K562 (cell line): ENCODE measurements at regions not wholly inside any gene's neighbourhood (a gene's known extent, or its start where the extent isn't known, plus 50 kb on each side); places are given as distances from the start of the nearest gene placed in this dataset.

Source experiments
- C11orf30 ChIP-seq: fragments of 450-650 bp; IDR thresholded peaks from 2 replicates; pipeline ENCODE4 v1.6.1; 2016; ENCODE audit warnings: low read depth, mild to moderate bottlenecking
- ELF2 ChIP-seq: fragments of 250-450 bp; sonication (Bioruptor Pico); IDR thresholded peaks from 2 replicates; pipeline ENCODE4 v1.5.0; 2021; ENCODE audit warnings: mild to moderate bottlenecking
- HDAC8 ChIP-seq: fragments of 450-650 bp; IDR thresholded peaks from 2 replicates; pipeline ENCODE4 v1.6.1; 2016; ENCODE audit warnings: mild to moderate bottlenecking, missing genetic modification characterization, moderate library complexity, missing compliant biosample characterization
- JUNB ChIP-seq: fragments of 450-650 bp; formaldehyde crosslinking; conservative IDR thresholded peaks from 2 replicates; pipeline ENCODE4 v1.4.0; 2020; ENCODE audit warnings: mild to moderate bottlenecking
- KLF1 ChIP-seq: fragments of 450-650 bp; IDR thresholded peaks from 2 replicates; pipeline ENCODE4 v1.6.1; 2016; ENCODE audit warnings: missing genetic modification characterization, missing compliant biosample characterization
- MCM3 ChIP-seq: fragments of 450-650 bp; IDR thresholded peaks from 2 replicates; pipeline ENCODE4 v1.6.1; 2016
- NFYB ChIP-seq: IDR thresholded peaks from 2 replicates; pipeline ENCODE4 v1.6.1; 2011; ENCODE audit warnings: mild to moderate bottlenecking, moderate library complexity; ENCODE audit not compliant: insufficient read length; ENCODE audit errors: extremely low read depth
- PHF20 ChIP-seq: fragments of 450-650 bp; IDR thresholded peaks from 2 replicates; pipeline ENCODE4 v1.6.1; 2018; ENCODE audit not compliant: partially characterized antibody
- RAD21 ChIP-seq, 2 experiments: fragments of 250-450 bp in 1 of 2; fragments of 450-650 bp in 1 of 2; sonication (Bioruptor Pico) in 1 of 2; formaldehyde crosslinking in 1 of 2; IDR thresholded peaks in 1 of 2; conservative IDR thresholded peaks in 1 of 2; 2 replicates each; pipeline versions ENCODE4 v1.4.0 to v1.8.0; 2020 to 2022; ENCODE audit warnings: mild to moderate bottlenecking in 2 of 2, moderate library complexity in 1 of 2
- ZNF174 ChIP-seq: fragments of 250-450 bp; sonication (Bioruptor Pico); IDR thresholded peaks from 2 replicates; pipeline ENCODE4 v1.4.0; 2020; ENCODE audit warnings: mild to moderate bottlenecking
- TF ChIP-seq, protein P1 (sequence below): fragments of 250-450 bp; sonication (Bioruptor Pico); IDR thresholded peaks from 2 replicates; pipeline ENCODE4 v1.5.0; 2022; ENCODE audit warnings: mild to moderate bottlenecking
- TF ChIP-seq, protein P2 (sequence below): fragments of 250-450 bp; sonication (Bioruptor Pico); IDR thresholded peaks from 2 replicates; pipeline ENCODE4 v1.8.0; 2021; ENCODE audit warnings: moderate library complexity, mild to moderate bottlenecking, inconsistent platforms
- TF ChIP-seq, protein P3 (sequence below), 2 experiments: fragments of 450-650 bp in 1 of 2; sonication (generic) in 1 of 2; formaldehyde crosslinking in 1 of 2; IDR thresholded peaks in 1 of 2; conservative IDR thresholded peaks in 1 of 2; 2 replicates each; pipeline versions ENCODE4 v1.6.1 to v1.8.1; 2016 to 2023; ENCODE audit warnings: mild to moderate bottlenecking in 2 of 2, moderate library complexity in 2 of 2, inconsistent platforms in 1 of 2, missing genetic modification reagents in 1 of 2
- TF ChIP-seq, protein P4 (sequence below), 3 experiments: IDR thresholded peaks in 2 of 3; conservative IDR thresholded peaks in 1 of 3; 2 replicates each; pipeline ENCODE4 v1.5.1; 2011 to 2012; ENCODE audit warnings: low read length in 3 of 3, mild to moderate bottlenecking in 3 of 3, control low read depth in 2 of 3, improper control_type of control experiment in 1 of 3, inconsistent platforms in 1 of 3, low read depth in 1 of 3, mixed read lengths in 1 of 3, moderate library complexity in 1 of 3; ENCODE audit not compliant: insufficient read depth in 2 of 3

DNA sequence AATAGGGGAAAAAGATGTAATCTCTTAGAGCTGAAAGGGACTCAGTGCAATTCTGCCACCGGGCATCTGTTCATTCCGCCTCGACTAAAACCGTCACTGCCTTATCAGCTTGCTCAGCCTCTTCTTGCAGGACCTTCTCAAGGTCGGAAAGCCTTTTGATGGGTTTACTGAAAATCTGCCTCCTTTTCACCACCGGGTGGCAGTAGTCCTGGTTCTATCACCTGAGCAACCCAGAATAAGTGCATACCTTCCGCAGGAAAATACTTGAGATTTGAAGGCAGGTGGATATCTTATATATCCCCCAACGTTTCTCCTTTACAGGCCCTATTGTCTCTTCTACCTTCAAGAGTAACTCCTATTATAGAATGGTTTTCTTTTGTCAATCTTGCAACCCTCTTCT lies 103.4 kb upstream of the PAK3 start (continued):
- TF ChIP-seq, protein P1, sequence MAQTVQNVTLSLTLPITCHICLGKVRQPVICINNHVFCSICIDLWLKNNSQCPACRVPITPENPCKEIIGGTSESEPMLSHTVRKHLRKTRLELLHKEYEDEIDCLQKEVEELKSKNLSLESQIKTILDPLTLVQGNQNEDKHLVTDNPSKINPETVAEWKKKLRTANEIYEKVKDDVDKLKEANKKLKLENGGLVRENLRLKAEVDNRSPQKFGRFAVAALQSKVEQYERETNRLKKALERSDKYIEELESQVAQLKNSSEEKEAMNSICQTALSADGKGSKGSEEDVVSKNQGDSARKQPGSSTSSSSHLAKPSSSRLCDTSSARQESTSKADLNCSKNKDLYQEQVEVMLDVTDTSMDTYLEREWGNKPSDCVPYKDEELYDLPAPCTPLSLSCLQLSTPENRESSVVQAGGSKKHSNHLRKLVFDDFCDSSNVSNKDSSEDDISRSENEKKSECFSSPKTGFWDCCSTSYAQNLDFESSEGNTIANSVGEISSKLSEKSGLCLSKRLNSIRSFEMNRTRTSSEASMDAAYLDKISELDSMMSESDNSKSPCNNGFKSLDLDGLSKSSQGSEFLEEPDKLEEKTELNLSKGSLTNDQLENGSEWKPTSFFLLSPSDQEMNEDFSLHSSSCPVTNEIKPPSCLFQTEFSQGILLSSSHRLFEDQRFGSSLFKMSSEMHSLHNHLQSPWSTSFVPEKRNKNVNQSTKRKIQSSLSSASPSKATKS (CRISPR knock-in tag), result no peak
- TF ChIP-seq C11orf30, result no peak
- TF ChIP-seq NFYB, result no peak
- TF ChIP-seq, protein P2, sequence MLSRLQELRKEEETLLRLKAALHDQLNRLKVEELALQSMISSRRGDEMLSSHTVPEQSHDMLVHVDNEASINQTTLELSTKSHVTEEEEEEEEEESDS (CRISPR knock-in tag), result no peak
- TF ChIP-seq HDAC8 (tag), result no peak
- TF ChIP-seq JUNB (CRISPR knock-in tag), result no peak
- TF ChIP-seq, protein P3, sequence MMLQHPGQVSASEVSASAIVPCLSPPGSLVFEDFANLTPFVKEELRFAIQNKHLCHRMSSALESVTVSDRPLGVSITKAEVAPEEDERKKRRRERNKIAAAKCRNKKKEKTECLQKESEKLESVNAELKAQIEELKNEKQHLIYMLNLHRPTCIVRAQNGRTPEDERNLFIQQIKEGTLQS (IDR thresholded peaks at IDR 0.05), result no peak
- TF ChIP-seq, protein P3 (CRISPR knock-in tag; conservative IDR thresholded peaks at IDR 0.05), result no peak
- TF ChIP-seq ELF2 (CRISPR knock-in tag), result no peak
- TF ChIP-seq RAD21 (CRISPR knock-in tag; conservative IDR thresholded peaks at IDR 0.05 in 1 of 2, IDR thresholded peaks at IDR 0.05 in 1 of 2), result peak in 1 of 2 experiments; percentile 26; a peak in 2 of 4 replicates
- TF ChIP-seq KLF1 (tag), result no peak
- no peak for TF ChIP-seq PHF20
- no peak for TF ChIP-seq MCM3
- TF ChIP-seq, protein P4, sequence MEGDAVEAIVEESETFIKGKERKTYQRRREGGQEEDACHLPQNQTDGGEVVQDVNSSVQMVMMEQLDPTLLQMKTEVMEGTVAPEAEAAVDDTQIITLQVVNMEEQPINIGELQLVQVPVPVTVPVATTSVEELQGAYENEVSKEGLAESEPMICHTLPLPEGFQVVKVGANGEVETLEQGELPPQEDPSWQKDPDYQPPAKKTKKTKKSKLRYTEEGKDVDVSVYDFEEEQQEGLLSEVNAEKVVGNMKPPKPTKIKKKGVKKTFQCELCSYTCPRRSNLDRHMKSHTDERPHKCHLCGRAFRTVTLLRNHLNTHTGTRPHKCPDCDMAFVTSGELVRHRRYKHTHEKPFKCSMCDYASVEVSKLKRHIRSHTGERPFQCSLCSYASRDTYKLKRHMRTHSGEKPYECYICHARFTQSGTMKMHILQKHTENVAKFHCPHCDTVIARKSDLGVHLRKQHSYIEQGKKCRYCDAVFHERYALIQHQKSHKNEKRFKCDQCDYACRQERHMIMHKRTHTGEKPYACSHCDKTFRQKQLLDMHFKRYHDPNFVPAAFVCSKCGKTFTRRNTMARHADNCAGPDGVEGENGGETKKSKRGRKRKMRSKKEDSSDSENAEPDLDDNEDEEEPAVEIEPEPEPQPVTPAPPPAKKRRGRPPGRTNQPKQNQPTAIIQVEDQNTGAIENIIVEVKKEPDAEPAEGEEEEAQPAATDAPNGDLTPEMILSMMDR (IDR thresholded peaks at IDR 0.05 in 2 of 3, conservative IDR thresholded peaks at IDR 0.05 in 1 of 3; ENCODE audit: insufficient read depth in 2 of 3, low read depth in 1 of 3, low read length in 3 of 3), result peak; percentile 41 to 47 (median 44); a peak in 5 of 6 replicates
- TF ChIP-seq ZNF174 (CRISPR knock-in tag), result no peak
